GM19452 (cell line): ENCODE measurements at regions not wholly inside any gene's neighbourhood (a gene's known extent, or its start where the extent isn't known, plus 50 kb on each side); places are given as distances from the start of the nearest gene placed in this dataset.

Experiments used
- ATAC-seq: cut with Tn5 transposase; IDR thresholded peaks from one replicate; pipeline ENCODE4 v1.9.1; 2021; ENCODE audit not compliant: unreplicated experiment

DNA sequence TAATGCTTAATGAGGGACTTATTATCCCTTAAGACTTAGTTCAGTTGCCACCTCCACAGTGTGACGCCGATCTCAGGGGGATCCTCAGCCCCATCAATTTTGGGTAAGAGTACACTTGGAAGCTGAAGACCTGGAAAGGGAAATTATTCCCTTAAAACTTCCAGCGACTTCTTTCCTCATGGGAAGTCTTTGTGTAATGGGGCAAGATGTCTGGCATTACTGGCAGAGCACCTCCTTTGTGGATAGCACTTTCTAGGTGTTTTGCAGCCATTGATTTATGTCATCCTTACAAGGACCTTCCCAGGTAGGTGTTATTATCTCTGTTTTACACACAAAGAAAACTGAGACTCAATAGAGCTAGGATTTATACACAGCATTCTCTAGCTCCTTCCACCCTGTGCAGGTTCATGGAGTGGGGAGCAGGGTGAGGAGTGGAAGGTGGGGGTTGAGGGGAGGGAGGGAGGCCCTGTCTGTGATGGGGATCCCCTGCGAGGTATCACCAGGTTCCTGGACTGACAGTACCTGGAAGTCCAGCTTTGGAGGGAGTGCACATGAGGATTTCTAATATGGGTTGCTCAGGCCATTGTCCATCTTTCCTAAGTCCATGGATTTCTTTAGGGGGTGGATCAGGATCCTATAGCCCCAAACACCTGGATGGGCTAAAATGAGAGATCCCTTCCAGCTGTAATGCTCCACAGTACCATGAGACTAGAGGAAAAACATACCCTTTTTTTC is 79.4 kb downstream of the MYCN start:
- no peak for ATAC-seq

DNA sequence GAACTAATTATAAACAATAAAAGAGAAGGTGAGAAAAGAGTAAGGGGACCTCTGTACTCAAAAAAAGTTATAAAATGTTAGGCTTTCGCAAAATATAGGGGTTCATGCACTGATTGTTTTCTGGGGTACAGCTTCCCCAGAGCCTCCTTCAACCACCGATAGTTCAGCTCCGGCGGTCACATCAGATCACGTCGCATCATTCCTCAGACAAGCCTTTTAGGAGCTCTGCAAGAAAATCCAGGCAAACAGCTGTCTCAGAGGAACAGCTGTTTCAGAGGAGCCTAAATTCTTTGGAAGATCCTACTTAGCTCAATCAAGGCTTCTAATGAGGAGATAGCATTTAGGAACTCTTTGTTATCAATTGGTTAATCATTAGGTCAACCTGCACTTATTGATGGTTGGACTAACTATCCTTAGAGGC is 78.7 kb downstream of the MYCN start:
- ATAC-seq = no peak

DNA sequence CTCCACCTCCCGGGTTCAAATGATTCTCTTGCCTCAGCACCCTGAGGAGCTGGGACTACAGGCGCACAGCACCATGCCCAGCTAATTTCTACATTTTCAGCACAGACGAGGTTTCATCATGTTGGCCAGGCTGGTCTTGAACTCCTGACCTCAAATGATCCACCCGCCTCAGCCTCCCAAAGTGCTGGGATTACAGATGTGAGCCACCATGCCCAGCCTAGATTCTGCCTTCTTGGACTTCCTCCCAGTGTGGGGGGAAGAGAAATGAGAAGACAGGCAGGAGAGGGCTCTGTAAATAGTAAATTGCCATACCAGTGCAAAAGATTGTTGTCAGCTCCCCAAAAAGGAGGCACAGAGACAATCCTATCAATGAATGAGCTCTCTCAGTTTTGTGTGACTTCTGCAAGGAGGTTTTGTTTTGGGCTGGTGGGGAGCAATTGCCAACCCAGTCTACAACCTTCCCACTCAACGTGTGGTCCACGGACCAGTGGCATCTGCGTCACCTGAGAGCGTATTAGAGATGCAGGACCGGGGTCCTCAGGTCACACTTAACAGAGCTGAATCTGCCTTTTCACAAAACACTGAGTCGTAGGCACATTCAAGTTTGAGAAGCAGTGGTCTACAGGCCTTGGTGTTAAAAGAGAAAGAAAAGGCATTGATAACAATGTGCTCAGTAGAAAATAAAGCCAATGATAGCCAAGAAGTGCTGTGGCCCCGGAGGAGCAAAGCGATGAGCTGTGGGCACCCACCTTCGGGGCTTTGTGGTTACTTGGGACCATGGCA is 78.1 kb downstream of the MYCN start:
- no peak for ATAC-seq

DNA sequence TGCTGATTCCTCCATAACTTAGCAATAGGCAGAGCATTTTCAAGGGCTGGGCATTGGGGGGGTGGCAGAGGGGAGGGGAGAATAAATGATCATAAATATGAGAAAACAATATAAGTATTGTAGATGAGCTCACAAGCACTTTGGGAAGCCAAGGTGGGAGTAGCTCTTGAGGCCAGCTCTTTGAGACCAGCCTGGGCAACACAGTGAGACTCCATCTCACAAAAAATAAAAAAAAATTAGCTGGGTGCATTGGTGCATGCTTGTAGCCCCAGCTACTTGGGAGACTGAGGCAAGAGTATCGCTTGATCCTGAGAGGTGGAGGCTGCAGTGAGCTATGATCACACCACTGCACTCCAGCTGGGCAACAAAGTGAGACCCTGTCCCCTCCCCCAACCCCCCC is 75.9 kb downstream of the MYCN start:
- ATAC-seq = no peak

DNA sequence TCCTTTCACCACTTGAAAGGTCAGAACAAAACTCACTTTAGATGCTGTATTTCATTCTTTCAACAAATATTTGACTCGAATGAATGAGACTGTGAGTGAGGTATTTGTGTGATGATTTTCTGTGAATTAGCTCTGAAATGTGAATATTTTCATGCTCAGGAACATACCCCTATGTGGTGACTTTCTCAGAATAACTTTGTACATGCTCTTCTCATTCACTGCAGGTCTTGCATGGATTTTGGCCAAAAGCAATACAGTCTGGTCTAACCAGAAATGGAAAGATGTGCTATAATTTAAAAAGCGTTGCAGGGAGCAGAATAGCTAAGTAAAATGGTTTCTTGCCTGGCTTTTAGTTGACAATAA is 75.5 kb downstream of the MYCN start:
- ATAC-seq = no peak

DNA sequence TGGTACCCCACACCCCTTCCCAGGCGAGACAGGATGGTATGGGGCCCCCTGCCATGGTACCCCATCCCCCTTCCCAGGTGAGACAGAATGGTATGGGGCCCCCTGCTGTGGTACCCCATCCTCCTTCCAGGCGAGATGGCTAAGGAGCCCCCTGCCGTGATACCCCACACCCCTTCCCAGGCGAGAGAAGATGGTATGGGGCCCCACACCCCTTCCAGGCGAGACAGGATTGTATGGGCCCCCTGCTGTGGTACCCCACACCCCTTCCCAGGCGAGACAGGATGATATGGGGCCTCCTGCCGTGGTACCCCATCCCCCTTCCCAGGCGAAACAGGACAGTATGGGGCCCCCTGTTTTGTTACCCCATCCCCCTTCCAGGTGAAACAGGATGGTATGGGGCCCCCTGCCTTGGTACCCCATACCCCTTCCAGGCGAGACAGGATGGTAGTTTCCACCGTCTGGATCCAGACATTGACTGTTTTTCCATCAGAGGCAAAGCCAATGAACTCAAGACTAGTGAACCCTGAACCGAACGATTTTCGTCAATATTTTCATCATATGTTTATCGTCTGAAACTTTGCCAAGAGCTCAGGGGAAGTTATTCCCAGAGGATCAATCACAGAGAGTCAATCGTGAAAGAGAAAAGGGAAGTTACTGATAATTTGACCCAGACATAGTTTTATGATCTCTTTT is 75.0 kb downstream of the MYCN start:
- no peak for ATAC-seq

DNA sequence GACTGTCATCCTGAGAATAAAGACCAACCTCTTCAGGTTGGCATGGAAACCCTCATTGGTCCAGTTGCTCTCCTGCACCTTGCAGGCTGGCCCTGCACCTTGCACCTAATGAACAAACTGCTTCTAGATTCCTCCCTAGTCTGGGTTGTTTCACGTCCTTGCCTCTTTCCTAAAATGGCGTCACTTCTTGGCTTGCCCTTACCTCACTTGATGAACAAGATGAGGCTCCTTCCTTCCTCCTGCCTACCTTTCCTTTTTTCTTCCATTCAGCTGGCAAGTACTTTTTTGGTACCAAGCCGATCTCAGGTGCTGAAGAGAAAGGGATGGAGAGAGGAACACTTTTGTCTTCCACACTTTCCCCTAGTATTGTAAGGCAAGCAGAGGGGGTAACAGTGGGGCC is 74.5 kb downstream of the MYCN start:
- ATAC-seq = no peak

DNA sequence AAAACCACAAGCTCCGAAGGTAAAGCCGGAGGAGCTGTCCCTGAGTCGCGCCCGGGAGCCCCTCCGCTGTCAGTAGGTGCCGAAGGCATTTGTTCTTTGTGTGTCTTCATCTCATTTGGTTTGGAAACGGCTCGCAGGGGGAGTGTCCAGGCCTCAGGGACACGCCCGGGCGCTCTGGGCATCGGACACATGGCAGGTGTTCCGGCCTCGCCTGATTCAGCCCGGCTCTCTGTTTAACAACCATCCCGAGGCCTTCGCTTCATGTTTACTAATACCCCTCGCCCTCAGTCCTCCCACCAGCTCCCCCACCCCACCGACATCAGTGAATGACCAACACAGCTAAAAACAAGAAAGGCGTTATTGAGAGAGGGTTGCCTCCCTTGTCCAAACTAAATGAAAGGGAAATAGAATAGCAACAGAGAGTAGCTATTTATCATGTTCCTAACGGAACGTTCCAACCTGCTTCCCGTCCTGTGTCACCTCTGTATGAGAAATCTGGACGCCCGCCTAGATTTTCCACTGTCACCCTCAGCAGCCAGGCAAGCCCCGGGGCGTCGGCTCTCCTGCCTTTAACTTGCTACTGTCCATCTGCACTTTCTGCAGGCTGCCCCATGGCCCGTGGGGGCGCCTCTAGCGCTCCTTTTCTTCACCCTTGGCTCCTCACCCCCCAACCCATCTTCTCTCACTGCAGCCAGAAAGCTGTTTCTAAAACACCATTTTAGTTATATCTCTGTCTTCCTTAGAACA is 73.9 kb downstream of the MYCN start:
- no peak for ATAC-seq

DNA sequence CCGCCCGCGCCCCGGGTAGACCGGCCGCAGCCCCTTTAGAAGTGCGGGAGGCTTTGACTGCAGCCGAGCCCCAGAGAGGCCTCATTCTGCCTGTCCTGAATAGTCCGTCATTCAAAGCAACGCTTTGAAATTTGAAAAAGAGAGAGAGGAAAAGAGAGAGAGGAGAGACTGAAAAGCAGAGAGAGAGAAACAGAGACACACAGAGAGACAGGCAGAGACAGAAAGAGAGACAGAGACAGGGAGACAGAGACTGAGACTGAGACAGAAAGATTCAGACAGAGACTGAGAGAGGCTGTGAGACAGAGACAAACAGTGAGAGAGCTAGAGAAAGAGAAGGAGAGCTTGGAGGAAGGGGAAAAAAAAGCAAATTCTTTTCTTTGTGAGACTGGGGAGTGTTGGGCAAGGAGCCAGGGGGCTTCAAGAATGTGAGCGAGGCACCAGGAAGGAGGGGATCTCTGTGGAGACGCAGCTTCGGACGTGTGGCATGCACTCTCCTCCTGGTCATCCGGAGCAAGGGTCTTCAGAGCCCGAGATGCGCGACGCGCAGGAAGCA is 73.1 kb downstream of the MYCN start:
- ATAC-seq = no peak

DNA sequence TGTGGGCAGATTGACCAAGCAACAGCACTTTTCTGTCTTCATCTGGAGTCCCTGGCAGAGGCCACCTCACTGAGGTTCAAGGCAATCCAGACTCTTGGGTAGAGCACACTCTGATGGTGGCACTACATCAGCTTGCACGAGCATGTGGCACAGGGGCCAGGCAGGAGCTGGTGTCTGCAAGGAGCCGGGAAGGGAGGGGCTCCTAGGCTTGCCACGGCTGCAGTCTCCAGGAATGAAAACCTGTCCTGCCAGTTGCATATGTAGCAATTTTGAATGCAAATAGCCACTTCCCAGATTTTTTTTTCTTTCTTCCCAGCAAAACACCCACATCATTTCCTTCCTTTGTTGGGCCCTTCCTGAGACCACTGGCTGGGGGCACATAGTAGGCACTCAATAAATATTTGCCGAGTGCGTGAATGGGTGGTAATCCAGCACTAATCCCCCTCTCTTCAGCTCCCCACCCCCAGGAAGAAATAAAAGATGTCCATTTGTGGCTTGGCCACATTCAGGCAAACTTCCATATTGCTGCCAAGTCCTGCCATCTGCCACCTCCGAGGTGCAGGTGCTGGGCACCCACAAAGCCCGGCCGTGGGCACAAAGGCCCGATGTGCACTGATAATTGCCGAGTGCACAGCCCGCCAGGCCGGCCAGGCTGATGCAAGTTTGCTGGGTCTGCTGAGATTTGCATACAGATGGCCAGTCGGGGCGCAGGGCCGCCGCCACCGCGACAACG is 72.4 kb downstream of the MYCN start:
- ATAC-seq = no peak

DNA sequence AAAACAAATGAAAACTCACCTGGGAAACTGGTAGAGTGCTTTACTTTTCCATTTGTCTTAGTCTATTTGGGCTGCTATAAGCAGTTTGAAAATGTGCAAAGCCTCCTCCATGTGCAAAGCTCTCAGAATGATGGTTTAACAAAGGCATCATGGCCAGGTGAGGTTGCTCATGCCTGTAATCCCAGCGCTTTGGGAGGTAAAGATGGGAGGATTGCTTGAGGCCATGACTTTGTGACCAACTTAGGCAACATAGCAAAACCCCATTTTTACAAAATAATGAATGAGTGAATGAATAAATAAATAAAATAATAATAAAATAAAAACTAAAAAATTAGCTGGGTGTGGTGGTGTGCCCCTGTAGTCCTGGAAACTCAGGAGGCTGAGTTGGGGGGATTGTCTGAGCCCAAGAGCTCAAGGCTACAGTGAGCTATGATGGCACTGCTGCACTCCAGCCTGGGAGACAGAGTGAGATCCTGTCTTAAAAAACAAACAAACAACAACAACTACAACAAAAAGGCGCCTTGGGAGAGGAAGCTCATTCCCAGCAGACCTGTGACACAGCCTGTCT is 71.8 kb downstream of the MYCN start:
- no peak for ATAC-seq

DNA sequence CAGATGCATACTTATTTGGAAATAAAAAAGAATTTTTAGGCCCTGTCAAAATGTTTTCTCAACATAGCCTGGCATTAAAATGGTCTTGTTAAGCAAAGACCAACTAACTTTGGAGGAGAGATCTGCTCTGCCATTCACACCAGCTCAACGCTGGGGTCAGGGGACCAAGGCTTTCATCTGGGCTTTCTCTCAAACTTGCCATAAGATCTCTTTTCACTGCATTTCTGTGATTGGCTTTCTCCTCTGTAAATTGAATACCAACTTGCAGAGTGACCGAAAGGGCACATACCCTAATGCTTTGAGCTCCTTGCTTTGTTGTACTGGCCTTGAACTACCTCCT is 71.2 kb downstream of the MYCN start:
- ATAC-seq = no peak

DNA sequence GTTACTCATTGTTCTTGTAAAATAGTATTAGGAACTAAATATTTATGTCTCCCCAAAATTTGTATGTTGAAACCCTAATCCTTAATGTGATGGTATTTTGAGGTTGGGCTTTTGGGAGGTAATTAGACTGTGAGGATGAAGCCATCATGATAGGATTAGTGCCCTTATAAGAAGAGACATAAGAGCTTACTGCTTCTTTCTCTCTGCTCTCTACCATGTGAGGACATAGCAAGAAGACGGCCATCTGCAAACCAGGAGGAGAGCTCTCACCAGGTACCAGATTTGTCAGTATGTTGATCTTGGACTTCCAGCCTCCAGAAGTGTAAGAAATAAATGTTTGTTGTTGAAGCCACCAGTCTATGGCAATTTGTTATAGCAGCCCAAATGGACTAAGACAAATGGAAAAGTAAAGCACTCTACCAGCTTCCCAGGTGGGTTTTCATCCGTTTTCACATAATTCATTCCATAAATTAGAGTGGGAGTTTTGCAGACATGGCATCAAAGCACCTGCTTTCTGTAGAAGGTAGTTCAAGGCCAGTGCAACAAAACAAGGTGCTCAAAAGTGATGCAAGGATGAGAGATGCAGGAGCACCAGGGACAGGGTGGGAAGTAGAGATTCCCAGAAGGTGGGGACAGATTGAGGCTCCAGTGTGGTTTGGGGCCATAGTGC is 70.7 kb downstream of the MYCN start:
- ATAC-seq = no peak

DNA sequence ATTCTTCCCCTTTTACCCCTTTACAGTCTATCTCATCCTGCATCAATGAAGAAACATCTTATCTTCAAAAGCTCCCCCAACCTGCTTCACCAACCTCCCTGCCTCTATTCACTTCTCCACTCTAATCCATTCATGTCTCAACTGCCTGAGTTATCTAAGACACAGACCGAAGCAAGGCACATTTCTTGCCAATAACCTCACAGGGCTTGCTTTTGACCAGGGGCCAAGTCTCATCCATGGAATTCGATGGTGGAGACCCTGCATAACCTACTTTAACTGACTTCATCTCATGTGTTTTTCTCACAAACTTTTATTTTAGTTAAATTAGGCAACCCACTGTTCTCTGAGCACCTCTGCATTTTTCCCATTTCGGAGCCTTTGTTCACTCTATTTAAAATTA is 69.7 kb downstream of the MYCN start:
- no peak for ATAC-seq

DNA sequence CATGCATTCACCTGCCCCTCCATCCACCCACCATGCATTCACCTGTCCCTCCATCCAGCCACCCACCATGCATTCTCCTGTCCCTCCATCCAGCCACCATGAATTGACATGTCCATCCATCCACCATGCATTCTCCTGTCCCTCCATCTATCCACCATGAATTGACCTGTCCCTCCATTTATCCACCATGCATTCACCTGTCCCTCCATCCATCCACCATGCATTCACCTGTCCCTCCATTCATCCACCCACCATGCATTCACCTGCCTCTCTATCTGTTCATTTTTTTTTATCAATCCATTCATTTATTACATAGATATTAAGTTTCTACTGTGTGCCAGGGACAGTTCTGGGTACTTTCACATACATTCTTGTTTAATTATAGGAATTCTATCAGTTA is 69.2 kb downstream of the MYCN start:
- no peak for ATAC-seq

DNA sequence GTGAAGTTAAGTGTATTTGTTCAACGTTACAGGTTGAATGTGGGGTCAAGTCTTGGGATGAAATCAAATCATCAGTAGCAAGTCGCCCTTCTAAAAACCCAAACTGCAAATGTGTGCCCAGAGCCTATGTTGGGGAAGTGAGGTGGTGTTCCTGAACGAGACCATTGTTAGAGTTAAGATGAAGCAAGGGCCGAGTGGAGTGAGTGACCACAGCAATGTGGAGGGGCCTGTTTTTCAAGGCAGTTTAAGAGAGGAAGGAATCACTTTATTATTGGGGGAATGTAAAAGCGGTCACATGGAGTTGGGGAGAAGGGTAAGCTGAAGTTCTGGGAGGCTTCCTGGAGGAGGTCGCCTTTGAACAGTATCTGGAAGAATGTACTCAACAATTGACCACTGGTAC is 68.5 kb downstream of the MYCN start:
- no peak for ATAC-seq

DNA sequence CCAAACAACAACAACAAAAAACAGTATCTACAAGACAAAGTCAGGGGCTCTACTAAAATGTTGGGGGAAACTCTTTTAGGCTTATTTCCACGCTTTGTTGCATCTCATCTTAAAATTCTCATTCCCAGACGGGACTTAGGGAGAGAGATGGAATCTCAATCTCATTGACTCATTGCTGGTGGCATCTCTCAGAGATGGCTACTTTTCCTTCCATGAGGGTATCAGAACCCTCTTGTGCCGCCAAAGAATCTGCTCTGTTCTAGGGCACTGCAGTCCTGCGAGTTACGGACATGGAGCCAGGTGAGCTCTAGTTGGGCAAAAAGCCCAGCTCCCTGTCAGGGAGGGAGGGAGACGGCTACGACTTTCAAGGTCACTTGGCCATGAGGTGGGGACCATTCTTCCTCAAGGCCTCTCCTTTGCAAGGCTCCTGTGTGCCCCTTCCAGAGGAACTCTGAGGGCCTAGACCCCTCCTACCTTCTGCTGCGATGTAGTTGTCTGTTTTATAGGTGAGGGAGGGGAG is 68.0 kb downstream of the MYCN start:
- no peak for ATAC-seq

DNA sequence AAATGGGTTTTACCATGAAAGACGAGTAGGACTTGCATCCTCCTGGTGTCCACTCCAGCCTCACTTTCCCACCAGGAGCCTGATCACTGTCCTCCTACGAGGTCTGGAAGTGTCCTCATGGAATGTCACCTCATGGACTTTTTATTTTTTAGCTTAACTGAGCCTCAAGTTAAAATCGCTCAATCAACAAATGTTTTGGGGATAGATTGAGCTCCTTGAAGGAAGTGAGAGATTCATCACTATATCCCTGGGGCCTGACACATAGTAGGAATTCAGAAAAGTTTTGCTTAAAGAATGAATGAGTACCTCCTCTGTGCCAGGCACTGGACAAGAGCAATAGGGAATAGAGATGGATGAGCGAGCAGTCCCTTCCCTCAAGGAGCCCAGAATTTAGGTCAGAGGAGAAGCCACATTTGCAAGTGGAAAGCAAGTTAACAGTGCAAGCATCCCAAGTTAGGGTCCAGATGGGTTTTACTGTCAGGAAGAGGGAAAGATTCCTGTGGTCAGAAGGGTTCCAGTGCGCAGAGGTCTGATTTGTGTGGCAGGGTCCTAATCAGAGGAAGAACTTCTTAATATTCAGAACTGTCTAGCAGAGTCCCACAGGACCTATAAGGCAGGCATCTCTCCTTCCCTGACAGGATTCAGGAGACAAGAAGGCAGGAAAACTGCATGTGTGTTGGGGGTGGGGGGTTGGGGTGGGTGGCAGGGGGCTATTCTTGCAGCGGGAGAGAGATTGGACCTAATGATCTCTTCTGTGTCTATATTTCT is 67.0 kb downstream of the MYCN start:
- no peak for ATAC-seq
